GM18870 (cell line): ENCODE measurements at regions not wholly inside any gene's neighbourhood (a gene's known extent, or its start where the extent isn't known, plus 50 kb on each side); places are given as distances from the start of the nearest gene placed in this dataset.

Source experiments
- ATAC-seq: cut with Tn5 transposase; IDR thresholded peaks from one replicate; pipeline ENCODE4 v1.9.1; 2021; ENCODE audit warnings: moderate library complexity; ENCODE audit not compliant: unreplicated experiment

DNA sequence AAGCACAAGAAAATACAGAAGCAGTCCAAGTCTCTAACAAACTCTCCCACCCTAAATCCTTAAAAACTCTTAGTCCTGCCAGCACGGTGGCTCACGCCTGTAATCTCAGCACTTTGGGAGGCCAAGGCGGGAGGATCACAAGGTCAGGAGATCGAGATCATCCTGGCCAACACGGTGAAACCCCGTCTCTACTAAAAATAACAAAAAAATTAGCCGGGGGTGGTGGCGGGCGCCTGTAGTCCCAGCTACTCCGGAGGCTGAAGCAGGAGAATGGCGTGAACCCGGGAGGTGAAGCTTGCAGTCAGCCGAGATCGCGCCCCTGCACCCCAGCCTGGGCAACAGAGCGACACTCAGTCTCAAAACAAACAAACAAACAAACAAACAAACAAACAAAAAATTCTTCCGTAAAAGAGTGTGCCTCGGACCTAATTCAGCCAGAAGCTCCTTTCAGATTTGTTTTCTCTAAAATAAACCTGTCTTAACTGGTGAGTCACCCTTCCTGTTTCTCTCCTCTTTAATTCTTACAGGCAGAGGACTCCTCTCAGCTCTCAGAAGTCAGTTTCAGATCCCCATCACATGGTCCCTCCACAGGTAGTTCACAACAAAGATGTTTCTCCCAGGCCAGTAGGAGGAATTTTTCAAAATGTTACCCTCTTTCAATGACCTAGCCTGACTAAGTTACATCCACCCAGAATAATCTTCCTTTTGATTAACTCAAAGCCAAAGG is 953.2 kb downstream of the STIM2 start:
- ATAC-seq, result peak; percentile 83

DNA sequence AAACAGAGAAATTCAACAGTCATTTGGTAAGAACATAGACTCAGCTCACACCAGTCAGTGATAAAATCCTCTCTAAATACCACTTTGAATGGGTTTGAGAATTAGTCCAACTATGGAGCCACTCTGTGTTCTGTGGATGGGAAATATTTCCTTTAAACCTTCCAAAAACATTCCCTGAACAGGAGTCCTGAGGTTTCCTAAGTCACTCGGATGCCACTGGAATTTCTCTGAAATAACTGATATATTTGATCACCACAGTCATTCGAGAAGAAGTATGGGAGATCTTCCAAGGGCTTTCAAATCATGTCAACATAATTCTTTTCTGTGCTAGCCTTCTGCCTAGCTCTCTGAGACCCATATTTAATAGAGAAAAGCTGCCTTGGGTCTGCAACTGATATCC is 958.6 kb downstream of the STIM2 start:
- ATAC-seq, result no peak

DNA sequence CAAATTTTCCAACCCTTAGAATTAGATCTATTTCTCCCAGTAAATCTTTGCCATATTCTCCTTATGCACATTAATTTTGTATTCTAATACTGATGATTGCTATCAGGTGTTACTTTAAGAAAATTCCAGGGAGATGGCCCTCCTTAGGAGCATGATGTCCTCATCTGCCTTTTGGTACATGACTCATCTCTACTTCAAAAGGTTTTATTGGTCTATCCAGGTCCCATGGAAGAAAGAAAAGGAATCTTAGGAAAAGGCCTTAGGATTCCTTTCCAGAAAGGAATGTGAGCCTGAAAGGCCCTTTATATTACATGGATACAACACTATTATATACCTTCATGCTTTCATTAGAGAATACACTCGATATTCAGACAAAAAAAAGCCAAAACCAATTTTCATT is 968.2 kb downstream of the STIM2 start:
- no peak for ATAC-seq

DNA sequence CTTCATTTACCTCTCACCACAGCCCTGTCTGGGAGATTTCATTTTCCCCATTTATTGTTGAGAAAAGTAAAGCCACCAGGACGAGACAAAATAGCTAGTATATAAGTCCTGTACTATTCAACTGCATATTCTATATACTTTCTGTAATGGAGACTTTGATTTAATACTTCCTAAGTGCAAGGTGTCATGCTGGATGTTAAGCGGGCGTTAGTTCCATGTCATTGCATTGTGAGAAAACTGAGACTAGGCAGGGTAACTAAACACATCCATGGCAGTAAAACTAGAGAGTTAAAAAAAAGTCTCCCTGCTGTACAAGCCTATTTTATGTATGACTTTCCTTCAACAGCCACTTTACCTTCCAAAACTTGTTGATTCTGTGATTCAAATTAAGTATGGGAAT is 969.6 kb downstream of the STIM2 start:
- no peak for ATAC-seq

DNA sequence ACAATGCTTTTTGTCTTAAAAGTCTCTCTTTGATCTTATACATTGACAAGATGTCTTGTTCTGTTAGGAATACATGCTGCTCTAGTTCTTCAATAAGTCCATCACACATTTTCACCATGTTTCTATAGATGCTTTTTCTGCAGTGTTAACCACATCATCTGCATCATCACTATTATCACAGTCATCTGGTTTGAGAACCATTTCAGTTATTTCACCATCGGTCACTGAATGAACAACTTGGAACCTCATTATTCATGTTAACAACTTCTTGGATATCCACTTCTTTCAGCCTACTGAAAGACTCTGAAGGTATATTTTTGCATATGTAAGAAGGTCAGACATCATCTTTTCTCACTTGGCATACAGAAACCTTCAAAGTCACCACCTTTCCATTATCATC is 975.2 kb downstream of the STIM2 start:
- no peak for ATAC-seq

DNA sequence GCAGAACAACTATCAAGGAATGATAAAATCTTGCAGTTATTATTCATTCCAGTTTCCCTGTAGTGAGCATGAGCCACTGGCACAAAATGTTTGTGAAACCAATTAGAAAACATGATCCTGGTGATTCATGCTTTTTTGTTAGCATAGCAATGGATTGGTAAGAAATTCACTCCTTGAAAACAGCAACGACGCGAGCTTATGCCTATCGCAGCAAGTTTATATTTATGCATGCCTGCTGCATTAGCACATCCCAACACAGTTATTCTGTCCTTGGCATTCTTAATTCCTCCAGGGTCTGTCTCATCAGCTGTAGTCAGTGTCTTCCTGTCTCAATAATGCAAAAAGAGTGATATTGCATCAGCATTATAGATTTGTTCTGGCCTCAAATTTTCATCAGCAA is 975.9 kb downstream of the STIM2 start:
- no peak for ATAC-seq

DNA sequence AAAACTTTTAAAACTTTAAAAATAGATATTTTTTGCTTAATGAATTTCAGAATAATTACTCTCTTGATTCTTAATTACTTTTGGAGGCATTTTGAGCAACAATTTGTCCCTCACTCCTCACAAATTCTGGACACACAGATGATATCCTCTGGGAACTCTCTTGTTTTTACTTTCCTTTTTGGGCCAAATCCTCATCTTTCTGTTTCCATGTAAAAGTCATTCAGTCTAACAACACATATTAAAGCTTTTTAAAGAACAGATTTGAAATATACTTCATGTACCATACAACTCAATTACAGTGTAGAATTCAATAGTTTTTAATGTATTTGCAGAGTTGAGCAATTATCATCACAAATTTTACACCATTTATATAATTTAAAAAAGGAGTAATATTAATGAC is 983.1 kb downstream of the STIM2 start:
- no peak for ATAC-seq

DNA sequence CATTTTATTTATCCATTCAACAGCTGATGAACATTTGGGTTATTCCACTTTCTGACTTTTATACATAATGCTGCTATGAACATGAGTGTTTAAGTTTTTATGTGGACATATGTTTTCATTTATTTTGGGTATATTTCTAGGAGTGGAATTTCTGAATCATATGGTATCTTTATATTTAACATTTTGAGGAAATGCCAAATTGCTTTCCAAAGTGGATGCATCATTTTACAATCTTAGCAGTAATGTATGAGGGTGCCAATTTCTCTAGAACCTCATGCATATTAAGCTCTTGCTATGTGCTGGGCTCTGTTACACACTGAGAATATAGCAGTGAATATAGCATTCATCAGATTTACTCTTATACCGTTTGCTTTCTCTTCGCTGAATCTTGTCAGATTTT is 983.7 kb downstream of the STIM2 start:
- no peak for ATAC-seq

DNA sequence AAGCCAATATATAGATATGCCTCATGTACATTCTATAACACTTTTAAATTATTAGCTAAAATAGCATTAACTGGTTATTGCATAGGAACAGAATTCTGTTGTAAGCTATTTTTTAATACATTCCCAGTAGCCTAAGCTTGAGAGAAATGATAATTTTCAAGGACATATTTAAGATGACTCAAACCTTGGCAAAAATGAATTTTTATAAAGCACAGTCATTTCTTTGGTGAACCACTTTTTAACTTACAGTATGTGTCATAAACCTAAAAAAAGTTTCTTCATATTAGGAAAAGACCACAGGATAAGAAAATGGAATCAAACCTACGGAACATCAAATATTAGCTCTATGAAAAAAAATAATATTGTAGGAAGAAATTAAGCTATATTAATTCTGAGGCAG is 986.3 kb downstream of the STIM2 start:
- no peak for ATAC-seq

DNA sequence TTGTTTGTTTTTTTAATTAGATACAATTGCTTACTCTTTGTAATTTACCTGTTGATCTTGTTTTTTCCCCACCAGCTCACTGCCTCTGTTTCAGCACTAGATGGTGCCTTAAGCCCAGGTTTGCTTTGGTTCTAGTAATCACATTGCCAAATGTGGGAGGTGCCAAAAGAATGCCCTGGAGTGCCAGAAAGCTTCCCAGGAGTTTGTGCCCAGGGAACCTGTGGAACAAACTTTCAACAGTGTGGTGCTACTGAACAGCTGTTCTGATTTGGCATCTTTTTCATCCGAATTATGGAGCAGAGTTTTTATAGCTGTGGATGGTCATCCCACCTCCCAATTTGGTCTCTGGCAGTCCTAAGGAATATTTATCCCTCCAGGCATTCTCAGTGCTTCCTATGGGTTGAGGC is 1000.7 kb downstream of the STIM2 start:
- ATAC-seq, result no peak

DNA sequence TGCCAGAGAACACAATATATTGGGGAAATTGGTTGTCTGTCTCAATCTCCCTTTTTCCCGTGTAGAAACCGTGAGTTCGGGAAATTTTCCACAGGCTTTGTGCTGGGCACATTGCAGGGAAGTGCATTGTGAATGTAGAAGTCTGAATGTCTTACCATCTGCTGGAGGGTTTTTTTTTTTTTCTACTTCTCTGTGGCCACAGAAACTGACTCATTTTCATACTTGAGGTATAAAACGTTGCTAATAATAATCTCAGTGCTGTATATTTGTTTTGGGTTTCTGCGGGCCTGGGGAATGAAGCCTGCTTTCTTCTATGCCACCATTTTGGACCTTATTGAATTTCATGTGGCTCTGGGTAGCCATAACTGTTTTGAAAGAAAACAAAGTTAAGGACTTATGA is 1001.2 kb downstream of the STIM2 start:
- peak; percentile 83 for ATAC-seq

DNA sequence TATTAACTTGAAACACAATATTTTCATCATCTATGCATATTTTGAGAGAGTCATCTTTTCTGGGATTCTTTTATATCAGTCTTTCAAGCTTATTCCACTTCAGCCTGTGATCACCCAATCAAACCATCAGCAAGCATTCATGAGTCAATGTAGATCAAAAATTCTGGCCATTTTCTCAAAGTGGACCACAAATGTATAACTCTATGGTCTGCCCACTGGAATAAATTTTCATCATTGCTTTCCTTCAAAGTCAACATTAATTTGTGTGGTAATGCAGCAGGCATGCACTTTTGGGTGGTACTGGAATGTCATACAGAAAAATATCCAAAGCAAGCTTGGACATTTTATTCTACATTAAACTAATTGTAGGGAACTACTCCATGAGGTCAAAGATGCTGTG is 1013.0 kb downstream of the STIM2 start:
- no peak for ATAC-seq

DNA sequence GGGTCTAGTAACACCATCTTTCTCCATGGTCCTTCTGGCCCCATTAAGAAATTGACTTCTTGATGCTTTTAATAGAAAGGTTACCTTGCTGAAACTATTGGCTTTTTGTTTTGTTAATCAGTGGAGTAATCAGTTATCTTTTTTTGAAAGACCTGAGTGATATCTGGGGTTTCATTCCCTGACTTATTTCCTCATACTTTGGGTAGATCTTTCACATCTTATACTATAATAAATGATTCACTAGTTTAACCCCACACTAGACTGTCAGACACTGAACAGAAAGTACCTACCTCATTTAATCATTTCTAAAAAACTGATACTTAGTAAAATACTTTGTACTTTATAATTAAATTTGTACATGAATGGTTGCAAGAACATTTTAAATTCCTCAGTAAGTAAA is 1021.1 kb downstream of the STIM2 start:
- ATAC-seq, result peak; percentile 81

DNA sequence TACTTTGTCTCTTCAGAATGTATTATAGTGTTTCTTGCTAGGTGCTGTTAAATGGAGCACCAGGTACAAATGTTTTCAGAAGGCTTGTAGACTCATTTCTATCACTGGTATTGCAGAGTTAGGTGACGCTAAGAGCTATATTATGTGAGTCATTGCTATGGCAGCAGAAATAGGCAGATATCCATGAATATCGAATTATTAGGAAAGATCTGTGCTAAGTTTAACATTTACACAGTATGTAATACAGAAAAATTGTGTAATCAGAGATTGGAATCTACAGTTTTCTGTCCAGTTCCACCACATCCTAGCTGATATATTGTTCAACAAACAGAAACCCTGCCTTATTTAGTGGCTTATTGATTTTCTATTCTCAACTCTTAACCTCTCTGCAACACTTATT is 1025.5 kb downstream of the STIM2 start:
- ATAC-seq, result no peak

DNA sequence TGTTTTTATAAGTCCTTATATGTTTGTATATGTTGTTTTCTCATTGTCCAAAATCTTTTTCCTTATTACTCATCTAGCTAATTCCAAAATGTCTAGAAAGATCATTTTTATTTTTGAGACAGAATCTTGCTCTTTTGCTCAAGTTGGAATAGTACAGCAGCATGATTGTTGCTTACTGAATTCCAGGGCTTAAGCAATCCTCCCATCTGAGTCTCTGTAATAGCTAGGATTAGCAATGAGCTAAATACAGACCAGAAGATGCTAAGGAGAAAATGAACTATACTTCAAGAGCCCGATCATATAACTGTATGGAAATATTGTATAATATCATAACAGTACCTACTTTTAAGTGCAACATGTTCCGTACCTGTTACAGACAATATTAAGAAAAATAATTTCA is 1027.0 kb downstream of the STIM2 start:
- ATAC-seq, result no peak

DNA sequence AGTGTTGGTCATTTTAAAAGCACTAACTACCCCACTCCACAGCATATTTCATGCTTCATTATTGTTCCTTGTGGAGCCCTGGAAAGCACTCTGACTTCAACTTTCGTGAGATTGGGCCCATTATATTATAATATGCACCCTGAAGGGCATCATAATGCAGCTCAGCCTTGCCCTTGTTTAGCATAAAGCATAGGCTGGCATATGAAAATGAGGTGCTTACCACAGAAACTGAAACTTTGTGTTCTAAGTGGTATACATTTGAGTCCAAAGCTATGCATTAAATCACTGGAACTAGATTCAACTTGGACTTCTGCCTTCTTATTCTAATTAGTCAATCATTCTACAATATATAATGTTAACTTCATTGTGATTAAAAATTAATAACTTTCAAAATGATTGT is 1027.9 kb downstream of the STIM2 start:
- ATAC-seq, result no peak

DNA sequence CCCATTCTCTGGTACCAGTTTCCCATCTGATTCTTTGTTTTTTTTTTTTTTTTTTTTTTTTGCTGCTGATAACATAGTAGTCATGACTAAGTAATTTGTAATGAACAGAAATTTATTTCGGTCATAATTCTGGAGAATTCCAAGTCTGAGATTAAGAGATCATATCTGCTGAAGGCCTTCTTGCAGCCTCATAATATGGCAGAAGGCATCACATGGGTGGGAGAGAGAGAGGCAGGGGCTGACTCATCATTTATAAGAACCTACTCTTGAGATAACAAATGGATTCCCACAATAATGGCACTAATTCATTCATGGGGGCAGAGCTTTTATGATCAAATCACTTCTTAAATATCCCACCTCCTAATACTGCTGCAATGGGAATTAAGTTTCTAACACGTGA is 1034.3 kb downstream of the STIM2 start:
- ATAC-seq, result no peak

DNA sequence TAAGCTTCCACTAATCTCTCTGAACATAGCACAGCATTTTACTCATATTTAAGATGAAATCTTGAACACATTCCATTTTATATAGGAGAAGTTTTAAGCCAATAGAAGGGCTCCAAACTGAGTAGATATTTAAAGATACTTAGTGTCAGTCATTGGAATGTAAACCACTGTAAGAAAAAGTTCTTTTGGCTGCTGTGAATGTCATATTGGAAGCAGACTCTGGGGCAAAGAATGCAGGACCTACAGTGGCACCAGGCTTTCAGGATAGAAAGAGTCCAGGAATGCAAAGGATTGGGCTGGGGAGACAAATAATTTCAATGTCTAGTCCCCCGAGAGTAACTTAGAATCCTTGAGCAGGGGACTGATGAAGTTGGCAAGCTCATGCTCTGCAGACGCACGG is 1047.7 kb downstream of the STIM2 start:
- no peak for ATAC-seq

DNA sequence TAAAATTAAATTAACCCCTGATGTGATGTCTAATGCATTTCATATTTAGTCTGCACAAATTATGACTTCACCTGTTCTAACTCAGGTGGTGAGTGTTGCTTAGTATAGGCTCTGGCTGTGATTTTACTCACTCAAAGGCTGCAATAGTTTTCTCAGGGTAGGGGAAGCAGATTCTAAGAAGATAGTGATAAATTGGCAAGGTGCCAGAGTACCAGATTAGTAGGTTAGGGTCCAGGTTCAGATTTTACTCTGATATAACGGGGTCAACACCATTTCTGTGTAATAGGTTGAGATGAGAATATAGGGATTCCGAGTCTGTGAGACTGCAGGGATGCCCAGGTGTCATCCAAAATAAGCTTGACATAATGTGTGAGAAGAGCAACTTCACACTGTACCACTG is 1049.6 kb downstream of the STIM2 start:
- no peak for ATAC-seq

DNA sequence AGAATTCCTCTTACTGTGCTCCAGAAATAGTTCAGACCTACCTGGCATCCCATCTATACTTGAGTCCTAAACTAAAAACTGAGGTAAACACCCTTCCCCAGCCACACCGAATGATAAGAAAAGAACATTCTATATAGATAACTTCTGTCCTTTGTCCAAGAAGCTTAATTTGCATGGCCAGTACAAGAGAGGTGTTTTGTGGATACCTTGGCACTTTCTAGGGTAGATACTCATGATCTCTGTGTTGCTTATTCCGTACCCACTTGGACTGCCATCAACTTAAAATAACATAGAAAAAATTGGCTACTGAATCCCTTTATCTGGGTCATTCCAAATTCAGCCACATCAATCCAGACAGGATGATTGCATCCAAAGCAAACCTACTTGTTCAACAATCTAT is 1050.4 kb downstream of the STIM2 start:
- ATAC-seq, result no peak

DNA sequence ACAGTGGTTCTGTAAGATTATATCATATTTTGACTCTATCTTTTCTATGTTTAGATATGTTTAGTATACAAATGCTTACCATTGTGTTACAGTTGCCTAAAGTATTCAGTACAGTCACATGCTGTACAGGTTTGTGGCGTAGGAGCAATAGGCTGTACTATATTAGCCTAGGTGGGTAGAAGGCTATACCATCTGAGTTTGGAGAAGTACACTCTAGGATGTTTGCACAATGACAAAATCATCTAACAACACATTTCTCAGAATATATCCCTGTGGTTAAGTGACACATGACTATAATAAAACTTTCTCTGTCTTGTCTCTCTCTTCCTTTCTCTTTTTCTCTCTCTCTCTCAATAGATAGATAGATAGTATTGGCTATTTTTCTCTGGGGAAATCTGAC is 1053.1 kb downstream of the STIM2 start:
- ATAC-seq, result no peak

DNA sequence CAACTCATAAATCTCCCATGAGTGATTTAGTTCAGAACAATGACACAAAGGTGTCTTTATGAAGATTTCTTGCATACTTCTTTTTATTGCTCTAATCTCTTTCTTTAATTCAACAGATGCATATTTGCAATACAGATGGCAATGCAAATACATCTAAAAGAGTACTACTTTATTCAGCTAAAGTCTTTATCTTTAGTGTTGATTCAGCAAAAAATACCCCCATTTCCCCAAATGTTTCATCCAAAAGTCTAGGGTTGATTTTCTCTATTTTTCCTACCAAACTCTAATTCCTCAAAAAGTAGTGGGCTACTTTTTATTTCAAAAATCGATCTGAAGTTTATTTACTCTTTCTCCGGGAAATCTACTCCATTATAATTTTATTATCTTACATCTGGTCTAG is 1055.2 kb downstream of the STIM2 start:
- ATAC-seq, result no peak

DNA sequence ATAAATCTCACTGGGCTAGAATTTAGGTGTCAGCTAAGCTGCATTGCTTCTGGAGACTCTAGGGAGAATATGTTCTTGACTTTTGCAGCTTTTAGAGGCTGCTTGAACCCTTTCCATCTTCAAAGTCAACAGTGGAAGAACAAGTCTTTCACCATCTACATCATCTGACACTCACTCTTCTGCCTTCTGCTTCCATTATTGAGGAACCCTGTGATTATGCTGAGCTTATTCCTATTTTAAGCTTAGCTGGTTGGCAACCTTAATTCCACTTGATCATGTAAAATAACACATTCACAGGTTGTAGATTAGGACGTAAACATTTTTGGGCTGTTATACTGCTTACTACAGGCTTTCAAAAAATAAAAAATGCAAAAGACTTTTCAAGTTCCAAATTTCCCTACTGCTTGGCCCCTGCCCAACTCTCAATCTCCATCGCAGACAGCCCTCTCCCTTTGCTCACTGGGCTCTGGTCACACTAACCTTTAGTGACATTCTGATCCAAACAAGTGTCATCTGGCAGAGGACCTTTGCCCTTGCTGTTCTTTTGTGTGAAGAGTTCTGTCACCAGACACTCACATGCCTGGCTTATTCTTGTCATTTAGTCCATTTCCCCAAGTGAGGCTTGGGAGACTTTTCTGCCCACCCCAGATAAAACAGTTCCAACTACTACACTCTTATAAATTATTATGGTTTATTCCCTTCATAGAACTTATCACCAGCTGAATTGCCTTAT is 1056.0 kb downstream of the STIM2 start:
- ATAC-seq, result no peak
